ENCODE measurements at regions not wholly inside any gene's neighbourhood (a gene's known extent, or its start where the extent isn't known, plus 50 kb on each side); places are given as distances from the start of the nearest gene placed in this dataset.

GRCh38 chr2:118291251-118291880 lies 203.1 kb downstream of the INSIG2 start:
- Histone ChIP-seq H3K4me3 (no peak overlapping the region), H3K27me3 (peaks cover 6% of the 10 kb centered on the region), H3K36me3 (replicated peaks; ENCODE audit: insufficient read depth, low read depth) (no peaks in the 10 kb centered on the region), H3K4me2 (no peak overlapping the region), H3K79me2 (no peaks in the 10 kb centered on the region), H3K4me1 (ENCODE audit: insufficient read depth) (peaks cover 3% of the 10 kb centered on the region), H3K9me2 (replicated peaks; ENCODE audit: insufficient read depth) (no peaks in the 10 kb centered on the region), H2AFZ (no peak overlapping the region), H3K27ac (no peak overlapping the region), H4K20me1 (ENCODE audit: insufficient read depth, poor library complexity, severe bottlenecking) (no peaks in the 10 kb centered on the region), H3K9me3 (ENCODE audit: low read depth) (no peaks in the 10 kb centered on the region)
- WGBS (ENCODE audit: low lambda C conversion rate, missing lambda C conversion rate): 74% methylated on average over 3 of the region's 3 CpGs
- DNase-seq (ENCODE audit: low spot score): no peak
- TF ChIP-seq CTCF (IDR thresholded peaks at IDR 0.05; ENCODE audit: poor library complexity) (no peak), EZH2phosphoT487 (IDR thresholded peaks at IDR 0.05; ENCODE audit: low read depth, severe bottlenecking, unreplicated experiment) (no peak), EZH2 (IDR thresholded peaks at IDR 0.05; ENCODE audit: borderline replicate concordance) (no peak)

- no peaks in the 10 kb centered on the region for H3K79me2 ChIP-seq
- TF ChIP-seq EZH2 (IDR thresholded peaks at IDR 0.05; ENCODE audit: borderline replicate concordance): no peak
- H3K36me3 ChIP-seq (replicated peaks; ENCODE audit: insufficient read depth, low read depth): no peaks in the 10 kb centered on the region
- DNase-seq (ENCODE audit: low spot score): no peak
- H3K4me2 ChIP-seq: no peak overlapping the region
- H3K4me1 ChIP-seq (ENCODE audit: insufficient read depth): peaks cover 3% of the 10 kb centered on the region
- no peak overlapping the region for H2AFZ ChIP-seq
- H4K20me1 ChIP-seq (ENCODE audit: insufficient read depth, poor library complexity, severe bottlenecking): no peaks in the 10 kb centered on the region
- no peak overlapping the region for H3K27ac ChIP-seq
- H3K9me3 ChIP-seq (ENCODE audit: low read depth): no peaks in the 10 kb centered on the region
- H3K9me2 ChIP-seq (replicated peaks; ENCODE audit: insufficient read depth): no peaks in the 10 kb centered on the region
- WGBS (ENCODE audit: low lambda C conversion rate, missing lambda C conversion rate): 75% methylated on average over 8 of the region's 8 CpGs
- H3K27me3 ChIP-seq: peaks cover 6% of the 10 kb centered on the region
- H3K4me3 ChIP-seq: no peak overlapping the region
Measured at GRCh38 chr2:118290411-118291250, 202.4 kb downstream of the INSIG2 start.

- Histone ChIP-seq H3K4me1 (ENCODE audit: insufficient read depth) (no peaks in the 10 kb centered on the region), H3K27me3 (peaks cover 3% of the 10 kb centered on the region)
- WGBS (ENCODE audit: low lambda C conversion rate, missing lambda C conversion rate): 36% methylated on average over 3 of the region's 3 CpGs
Measured at GRCh38 chr2:118279005-118279404, 190.7 kb downstream of the INSIG2 start.

More at GRCh38 chr2:118279005-118279404, 190.7 kb downstream of the INSIG2 start:
- no peaks in the 10 kb centered on the region for H3K79me2 ChIP-seq
- TF ChIP-seq EZH2 (IDR thresholded peaks at IDR 0.05; ENCODE audit: borderline replicate concordance) (no peak), CTCF (IDR thresholded peaks at IDR 0.05; ENCODE audit: poor library complexity) (no peak), EZH2phosphoT487 (IDR thresholded peaks at IDR 0.05; ENCODE audit: low read depth, severe bottlenecking, unreplicated experiment) (no peak)
- H3K4me3 ChIP-seq: no peak overlapping the region
- no peaks in the 10 kb centered on the region for H3K9me2 ChIP-seq (replicated peaks; ENCODE audit: insufficient read depth)
- no peaks in the 10 kb centered on the region for H4K20me1 ChIP-seq (ENCODE audit: insufficient read depth, poor library complexity, severe bottlenecking)
- no peaks in the 10 kb centered on the region for H3K9me3 ChIP-seq (ENCODE audit: low read depth)
- H3K4me2 ChIP-seq: no peak overlapping the region
- H3K27ac ChIP-seq: no peak overlapping the region
- no peak for DNase-seq (ENCODE audit: low spot score)
- H3K36me3 ChIP-seq (replicated peaks; ENCODE audit: insufficient read depth, low read depth): no peaks in the 10 kb centered on the region
- H2AFZ ChIP-seq: no peak overlapping the region

Measured in hepatocyte (in vitro differentiated cells).